ENCODE measurements at regions not wholly inside any gene's neighbourhood (a gene's known extent, or its start where the extent isn't known, plus 50 kb on each side); places are given as distances from the start of the nearest gene placed in this dataset.

DNA sequence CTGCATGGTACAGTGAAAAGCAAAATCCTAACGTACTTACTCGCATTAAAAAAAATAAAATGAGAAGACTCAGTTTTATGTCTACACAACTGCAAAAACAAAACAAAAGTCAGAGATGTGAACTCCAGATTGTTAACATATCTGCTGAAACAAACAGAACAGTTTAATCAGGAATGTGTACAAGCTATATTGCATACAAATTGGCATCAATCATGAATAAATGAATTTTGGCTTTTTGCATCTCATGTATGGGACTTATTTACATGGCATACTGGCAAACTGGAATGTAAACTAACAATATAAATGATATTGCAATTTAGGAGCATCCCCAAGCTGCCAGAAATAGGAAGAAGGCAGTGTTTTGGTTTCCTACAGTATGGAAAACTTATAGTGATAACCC lies 79.6 kb upstream of the NSMCE3 start:
- no peak for DNase-seq (ENCODE audit: extremely low spot score)
- no peaks in the 10 kb centered on the region for H3K4me1 ChIP-seq (ENCODE audit: insufficient read depth)
- no peak overlapping the region for H3K4me3 ChIP-seq (ENCODE audit: low read depth, low read length)
- H3K27ac ChIP-seq (ENCODE audit: low read depth) = no peak overlapping the region
- no peaks in the 10 kb centered on the region for H3K36me3 ChIP-seq (ENCODE audit: insufficient read depth)
- 35% methylated on average over 2 of the region's 2 CpGs for WGBS

DNA sequence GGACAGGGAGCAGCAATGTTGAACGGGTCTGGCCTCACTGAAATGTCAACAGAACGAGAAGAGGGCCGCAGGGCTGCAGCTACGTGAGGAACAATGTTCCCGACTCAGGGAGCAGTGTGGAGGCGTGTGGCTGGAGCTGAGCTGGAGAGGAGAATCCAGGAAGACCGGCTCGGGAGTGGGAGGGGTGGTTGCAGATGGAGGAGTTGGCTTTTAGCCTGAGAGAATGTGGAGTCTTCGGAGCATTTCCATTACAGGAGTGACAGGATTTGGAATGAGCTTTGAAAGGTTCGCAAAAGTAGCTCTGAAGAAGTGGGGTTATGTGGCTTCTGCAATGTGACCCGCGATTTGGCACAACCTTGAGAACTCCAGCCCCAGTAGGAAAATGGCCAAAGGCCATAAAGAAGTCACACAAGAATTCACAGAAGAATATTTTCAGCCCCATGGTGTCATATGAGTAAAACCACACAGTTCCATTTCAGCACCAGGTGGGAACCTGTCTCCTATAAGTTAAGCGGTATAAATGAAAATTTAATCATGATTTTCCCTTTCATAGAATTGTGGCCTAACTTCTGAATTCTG lies 78.8 kb upstream of the NSMCE3 start:
- 21% methylated on average over 13 of the region's 13 CpGs for WGBS
- H3K4me3 ChIP-seq (ENCODE audit: low read depth, low read length) = no peak overlapping the region
- peak; percentile 64 for DNase-seq (ENCODE audit: extremely low spot score)
- H3K4me1 ChIP-seq (ENCODE audit: insufficient read depth) = no peaks in the 10 kb centered on the region
- no peak overlapping the region for H3K27ac ChIP-seq (ENCODE audit: low read depth)
- no peaks in the 10 kb centered on the region for H3K36me3 ChIP-seq (ENCODE audit: insufficient read depth)

GRCh38 chr15:29346998-29347397 lies 77.4 kb upstream of the NSMCE3 start:
- WGBS = 75% methylated on average over 3 of the region's 3 CpGs
- Histone ChIP-seq H3K36me3 (ENCODE audit: insufficient read depth) (no peaks in the 10 kb centered on the region), H3K4me1 (ENCODE audit: insufficient read depth) (no peaks in the 10 kb centered on the region), H3K4me3 (ENCODE audit: low read depth, low read length) (no peak overlapping the region), H3K27ac (ENCODE audit: low read depth) (no peak overlapping the region)
- no peak for DNase-seq (ENCODE audit: extremely low spot score)

GRCh38 chr15:29345549-29346525 lies 76.2 kb upstream of the NSMCE3 start:
- Histone ChIP-seq H3K4me3 (ENCODE audit: low read depth, low read length) (no peak overlapping the region), H3K4me1 (ENCODE audit: insufficient read depth) (no peaks in the 10 kb centered on the region), H3K27ac (ENCODE audit: low read depth) (no peak overlapping the region), H3K36me3 (ENCODE audit: insufficient read depth) (no peaks in the 10 kb centered on the region)
- WGBS = 73% methylated on average over 20 of the region's 20 CpGs
- no peak for DNase-seq (ENCODE audit: extremely low spot score)

DNA sequence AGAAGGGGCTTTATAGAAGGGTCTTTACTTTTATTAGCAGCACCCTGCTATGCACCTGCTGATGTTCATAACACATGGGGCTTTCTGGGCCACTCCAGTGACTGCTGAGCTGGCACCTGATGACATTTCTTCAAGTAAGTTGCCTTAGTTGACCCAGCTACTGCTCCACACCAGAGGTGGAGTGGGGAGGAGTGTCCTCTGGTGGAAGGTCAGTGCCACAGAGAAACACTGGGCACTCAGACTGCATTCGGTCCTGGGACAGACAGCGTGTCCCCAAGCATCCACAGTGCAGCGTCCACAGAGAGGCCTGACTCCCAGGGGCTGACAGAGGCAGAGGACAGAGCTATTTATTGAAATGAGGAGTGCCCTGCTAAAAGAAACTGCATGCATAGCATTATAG lies 74.9 kb upstream of the NSMCE3 start:
- 90% methylated on average over 3 of the region's 3 CpGs for WGBS

DNA sequence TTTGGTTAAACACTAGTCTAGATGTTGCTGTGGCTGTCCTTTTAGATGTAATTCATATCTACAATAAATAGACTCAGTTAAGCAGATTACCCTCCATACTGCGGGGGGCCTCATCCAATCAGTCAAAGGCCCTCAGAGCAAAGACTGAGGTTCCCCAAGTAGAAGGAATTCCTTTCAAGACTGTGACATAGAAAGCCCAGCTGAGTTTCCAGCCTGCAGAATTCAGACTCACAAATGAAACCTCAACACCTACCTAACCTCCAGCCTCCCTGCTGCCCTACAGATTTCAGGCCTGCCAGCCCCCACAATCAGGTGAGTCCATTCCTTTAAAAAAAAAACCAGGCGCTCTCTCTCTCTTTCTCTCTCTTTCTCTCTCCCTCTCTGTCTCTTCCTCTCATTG lies 73.6 kb upstream of the NSMCE3 start:
- WGBS = 96% methylated on average over 2 of the region's 2 CpGs
- H3K27ac ChIP-seq (ENCODE audit: low read depth) = no peak overlapping the region
- DNase-seq (ENCODE audit: extremely low spot score) = no peak
- H3K4me3 ChIP-seq (ENCODE audit: low read depth, low read length) = no peak overlapping the region
- H3K4me1 ChIP-seq (ENCODE audit: insufficient read depth) = no peaks in the 10 kb centered on the region
- no peaks in the 10 kb centered on the region for H3K36me3 ChIP-seq (ENCODE audit: insufficient read depth)

More for the DNA sequence above, 74.9 kb upstream of the NSMCE3 start:
- DNase-seq (ENCODE audit: extremely low spot score) = no peak
- Histone ChIP-seq H3K4me1 (ENCODE audit: insufficient read depth) (no peaks in the 10 kb centered on the region), H3K36me3 (ENCODE audit: insufficient read depth) (no peaks in the 10 kb centered on the region), H3K27ac (ENCODE audit: low read depth) (no peak overlapping the region), H3K4me3 (ENCODE audit: low read depth, low read length) (no peak overlapping the region)

- no peaks in the 10 kb centered on the region for H3K4me1 ChIP-seq (ENCODE audit: insufficient read depth)
- no peak for DNase-seq (ENCODE audit: extremely low spot score)
- no peak overlapping the region for H3K27ac ChIP-seq (ENCODE audit: low read depth)
- no peaks in the 10 kb centered on the region for H3K36me3 ChIP-seq (ENCODE audit: insufficient read depth)
- WGBS = 85% methylated on average over 8 of the region's 8 CpGs
- H3K4me3 ChIP-seq (ENCODE audit: low read depth, low read length) = no peak overlapping the region
Measured at GRCh38 chr15:29342201-29342600, 72.6 kb upstream of the NSMCE3 start.

GRCh38 chr15:29337156-29337959 lies 67.7 kb upstream of the NSMCE3 start:
- Histone ChIP-seq H3K4me1 (ENCODE audit: insufficient read depth) (no peaks in the 10 kb centered on the region), H3K36me3 (ENCODE audit: insufficient read depth) (no peaks in the 10 kb centered on the region), H3K4me3 (ENCODE audit: low read depth, low read length) (no peak overlapping the region), H3K27ac (ENCODE audit: low read depth) (no peak overlapping the region)
- peak; percentile 52 for DNase-seq (ENCODE audit: extremely low spot score)
- whole genome bisulfite sequencing = 40% methylated on average over 6 of the region's 6 CpGs

DNA sequence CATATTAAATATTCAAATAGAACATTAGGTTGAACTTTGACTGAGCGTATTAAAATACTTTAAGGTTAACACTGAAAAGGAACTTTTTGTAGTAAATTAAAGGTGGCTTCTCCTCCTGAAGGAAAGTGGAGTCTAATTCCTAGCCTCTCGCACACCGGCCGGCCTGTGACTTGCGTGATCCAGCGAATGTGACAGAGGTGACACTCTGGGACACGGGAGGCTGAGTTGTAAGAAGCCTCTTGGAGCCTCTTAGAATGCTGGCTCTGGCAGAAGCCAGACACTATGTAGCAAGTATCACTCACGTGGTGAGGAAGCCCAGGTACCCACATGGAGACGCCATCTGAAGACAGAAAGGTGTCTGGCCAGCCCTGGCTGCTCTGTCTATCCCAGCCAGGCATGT lies 64.9 kb upstream of the NSMCE3 start:
- H3K4me3 ChIP-seq (ENCODE audit: low read depth, low read length) = no peak overlapping the region
- DNase-seq (ENCODE audit: extremely low spot score) = no peak
- no peaks in the 10 kb centered on the region for H3K36me3 ChIP-seq (ENCODE audit: insufficient read depth)
- no peak overlapping the region for H3K27ac ChIP-seq (ENCODE audit: low read depth)
- WGBS = 84% methylated on average over 9 of the region's 9 CpGs
- no peaks in the 10 kb centered on the region for H3K4me1 ChIP-seq (ENCODE audit: insufficient read depth)

DNA sequence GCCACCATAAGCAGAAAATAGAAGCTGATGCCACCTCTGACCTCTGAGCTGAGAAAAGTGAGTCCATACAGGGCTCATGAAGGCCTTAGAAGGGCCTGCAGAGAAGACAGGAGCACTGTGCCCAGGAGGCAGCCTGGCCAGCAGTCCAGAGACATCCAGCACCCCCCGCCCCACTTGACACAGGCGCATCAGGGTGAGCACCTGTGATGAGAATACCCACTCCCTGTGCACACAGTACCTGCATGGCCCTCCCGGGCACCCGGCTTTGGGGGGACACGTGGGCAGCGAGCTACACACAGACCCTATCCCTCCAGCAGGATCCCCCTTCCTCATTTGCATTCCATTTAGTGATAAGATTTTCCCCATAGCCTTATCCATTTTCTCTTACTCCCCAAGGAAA lies 63.6 kb upstream of the NSMCE3 start:
- no peak for DNase-seq (ENCODE audit: extremely low spot score)
- no peak overlapping the region for H3K27ac ChIP-seq (ENCODE audit: low read depth)
- 81% methylated on average over 6 of the region's 6 CpGs for WGBS
- no peaks in the 10 kb centered on the region for H3K4me1 ChIP-seq (ENCODE audit: insufficient read depth)
- no peaks in the 10 kb centered on the region for H3K36me3 ChIP-seq (ENCODE audit: insufficient read depth)
- no peak overlapping the region for H3K4me3 ChIP-seq (ENCODE audit: low read depth, low read length)

DNA sequence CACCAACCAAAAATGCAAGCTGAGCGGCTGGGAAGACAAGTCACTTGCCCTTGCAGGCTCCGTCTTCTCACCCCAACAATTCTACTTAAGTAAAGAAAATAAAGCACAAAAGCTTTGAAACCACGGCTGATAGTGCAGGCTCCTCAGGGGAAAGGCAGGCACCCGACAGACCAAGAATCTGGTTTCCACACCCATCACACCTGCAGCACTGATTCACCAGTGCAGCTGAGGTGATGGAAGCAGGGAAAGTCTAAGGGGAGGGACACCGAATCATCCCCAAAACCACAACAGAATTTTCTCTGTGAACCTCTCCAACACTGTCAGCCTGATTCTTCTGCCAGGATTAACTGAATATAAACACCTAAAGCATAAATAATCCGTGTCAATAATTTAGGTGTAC lies 62.0 kb upstream of the NSMCE3 start:
- 62% methylated on average over 6 of the region's 6 CpGs for WGBS
- H3K36me3 ChIP-seq (ENCODE audit: insufficient read depth) = no peaks in the 10 kb centered on the region
- no peak overlapping the region for H3K4me3 ChIP-seq (ENCODE audit: low read depth, low read length)
- no peak for DNase-seq (ENCODE audit: extremely low spot score)
- H3K4me1 ChIP-seq (ENCODE audit: insufficient read depth) = no peaks in the 10 kb centered on the region
- no peak overlapping the region for H3K27ac ChIP-seq (ENCODE audit: low read depth)

GRCh38 chr15:29331071-29331470 lies 61.4 kb upstream of the NSMCE3 start:
- H3K4me1 ChIP-seq (ENCODE audit: insufficient read depth) = no peaks in the 10 kb centered on the region
- no peak overlapping the region for H3K4me3 ChIP-seq (ENCODE audit: low read depth, low read length)
- H3K27ac ChIP-seq (ENCODE audit: low read depth) = no peak overlapping the region
- DNase-seq (ENCODE audit: extremely low spot score) = no peak
- H3K36me3 ChIP-seq (ENCODE audit: insufficient read depth) = no peaks in the 10 kb centered on the region
- 92% methylated on average over 10 of the region's 10 CpGs for WGBS

DNA sequence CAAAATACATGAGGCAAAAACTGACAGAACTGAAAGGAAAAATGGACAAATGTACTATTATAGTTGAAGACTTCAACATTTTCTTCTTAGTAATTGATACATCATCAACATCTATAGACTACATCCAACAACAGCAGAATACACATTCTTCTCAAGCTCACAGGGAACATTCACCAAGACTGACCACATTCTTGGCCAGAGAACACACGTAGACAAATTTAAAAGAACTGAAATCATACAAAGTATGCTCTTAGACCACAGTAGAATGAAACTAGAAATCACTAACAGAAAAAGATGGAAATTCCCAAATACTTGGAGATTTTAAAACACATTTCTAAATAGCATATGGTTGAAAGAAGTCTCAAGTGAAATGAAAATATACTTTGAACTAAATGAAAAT lies 55.1 kb upstream of the NSMCE3 start:
- no peak for DNase-seq (ENCODE audit: extremely low spot score)
- H3K4me1 ChIP-seq (ENCODE audit: insufficient read depth) = no peaks in the 10 kb centered on the region
- H3K36me3 ChIP-seq (ENCODE audit: insufficient read depth) = no peaks in the 10 kb centered on the region
- H3K4me3 ChIP-seq (ENCODE audit: low read depth, low read length) = no peak overlapping the region
- H3K27ac ChIP-seq (ENCODE audit: low read depth) = no peak overlapping the region
- 0% methylated on average over 1 of the region's 1 CpG for WGBS

- no peak overlapping the region for H3K27ac ChIP-seq (ENCODE audit: low read depth)
- 89% methylated on average over 1 of the region's 1 CpG for WGBS
- DNase-seq (ENCODE audit: extremely low spot score) = no peak
- H3K4me3 ChIP-seq (ENCODE audit: low read depth, low read length) = no peak overlapping the region
- H3K4me1 ChIP-seq (ENCODE audit: insufficient read depth) = no peaks in the 10 kb centered on the region
- no peaks in the 10 kb centered on the region for H3K36me3 ChIP-seq (ENCODE audit: insufficient read depth)
Measured at GRCh38 chr15:29323557-29323956, 53.9 kb upstream of the NSMCE3 start.

Data from urinary bladder (tissue), 3 donors.